SU-DHL-6 (cell line): ENCODE measurements at regions not wholly inside any gene's neighbourhood (a gene's known extent, or its start where the extent isn't known, plus 50 kb on each side); places are given as distances from the start of the nearest gene placed in this dataset.

Source experiments
- H2AFZ ChIP-seq: fragments of 200-600 bp; sonication (generic); 2 replicates; pipeline ENCODE4 v1.6.1; 2014; ENCODE audit warnings: low read depth, mild to moderate bottlenecking, moderate library complexity, mixed read lengths, antibody characterized with exemption, low read length; ENCODE audit not compliant: severe bottlenecking
- H3F3A ChIP-seq: fragments of 200-600 bp; shearing (Covaris generic); 2 replicates; pipeline ENCODE4 v1.6.0; 2016; ENCODE audit warnings: antibody characterized with exemption, mild to moderate bottlenecking; ENCODE audit not compliant: insufficient read depth
- H3K27ac ChIP-seq: fragments of 200-600 bp; sonication (generic); 2 replicates; pipeline ENCODE4 v1.5.1; 2016; ENCODE audit warnings: low read depth, mild to moderate bottlenecking, low read length, moderate library complexity, mixed read lengths
- H3K27me3 ChIP-seq: fragments of 200-600 bp; sonication (generic), shearing (Covaris generic); 2 replicates; pipeline ENCODE4 v1.6.0; 2014; ENCODE audit warnings: mild to moderate bottlenecking, low read length
- H3K36me3 ChIP-seq: fragments of 200-600 bp; sonication (generic); 2 replicates; pipeline ENCODE4 v1.6.1; 2014; ENCODE audit warnings: mild to moderate bottlenecking, low read length, mixed read lengths
- H3K4me2 ChIP-seq: fragments of 300-600, 200-600 bp; shearing (Covaris generic), sonication (generic); 2 replicates; pipeline ENCODE4 v1.6.0; 2014; ENCODE audit warnings: low read length, low read depth, mild to moderate bottlenecking; ENCODE audit not compliant: poor library complexity, severe bottlenecking
- H3K4me3 ChIP-seq: fragments of 200-600 bp; sonication (generic); 2 replicates; pipeline ENCODE4 v1.5.1; 2014; ENCODE audit warnings: antibody characterized with exemption, low read length, mild to moderate bottlenecking, mixed read lengths; ENCODE audit not compliant: insufficient read depth, poor library complexity, severe bottlenecking
- H3K79me2 ChIP-seq: fragments of 200-600 bp; sonication (generic); 2 replicates; pipeline ENCODE4 v1.6.1; 2014; ENCODE audit warnings: mild to moderate bottlenecking, low read length, moderate library complexity; ENCODE audit not compliant: insufficient read depth
- H3K9ac ChIP-seq: fragments of 200-600 bp; sonication (generic); 2 replicates; pipeline ENCODE4 v1.7.0; 2014; ENCODE audit warnings: mild to moderate bottlenecking, low read length
- H3K9me2 ChIP-seq: fragments of 200-600 bp; sonication (generic); replicated peaks from 2 replicates; pipeline ENCODE4 v1.6.1; 2014; ENCODE audit warnings: low read length; ENCODE audit not compliant: insufficient read depth
- H3K9me3 ChIP-seq: fragments of 200-600 bp; sonication (generic); 2 replicates; pipeline ENCODE4 v1.6.1; 2014; ENCODE audit warnings: low read length, mixed read lengths; ENCODE audit not compliant: insufficient read depth
- H4K20me1 ChIP-seq: fragments of 200-600 bp; sonication (generic); 2 replicates; pipeline ENCODE4 v1.6.1; 2014; ENCODE audit warnings: low read depth, mild to moderate bottlenecking, antibody characterized with exemption, low read length, moderate library complexity, mixed read lengths
- EZH2phosphoT487 ChIP-seq: fragments of 200-600 bp; sonication (generic), shearing (Covaris generic); conservative IDR thresholded peaks from 2 replicates; pipeline ENCODE4 v1.6.1; 2018; ENCODE audit warnings: mild to moderate bottlenecking, antibody characterized with exemption, low read length, moderate library complexity, mixed read lengths
- TF ChIP-seq, protein P1 (sequence below): fragments of 200-600 bp; sonication (generic); IDR thresholded peaks from one replicate; pipeline ENCODE4 v1.5.1; 2017; ENCODE audit warnings: antibody characterized with exemption, mild to moderate bottlenecking, low read length, moderate library complexity; ENCODE audit not compliant: insufficient read depth, poor library complexity, severe bottlenecking

DNA sequence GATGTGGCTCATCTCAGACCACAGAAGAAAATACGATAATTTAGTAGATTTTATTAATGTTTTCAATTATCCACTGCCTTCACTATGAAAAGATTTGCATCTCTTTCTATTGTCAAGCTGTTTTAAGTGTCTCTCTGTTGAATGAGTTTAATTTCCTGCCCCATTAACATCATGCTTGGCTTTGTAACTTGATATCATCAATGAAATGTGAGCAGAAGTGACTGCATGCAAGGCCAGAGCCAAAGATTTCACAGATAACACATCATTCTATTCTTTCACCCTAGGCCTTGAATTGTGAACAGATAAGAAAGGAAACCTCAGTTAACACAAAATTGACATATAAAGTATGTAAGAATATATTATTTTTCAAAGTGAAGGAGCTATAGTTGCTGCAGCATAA, 986.4 kb upstream of the CDH18 start:
- Histone ChIP-seq H3K79me2 (no peaks in the 10 kb centered on the region), H3K27ac (no peak overlapping the region), H4K20me1 (no peaks in the 10 kb centered on the region), H3K4me2 (peak overlapping the region; percentile 80), H3K9ac (no peak overlapping the region), H3K4me3 (no peak overlapping the region), H3K36me3 (no peaks in the 10 kb centered on the region), H2AFZ (peak overlapping the region; percentile 14), H3F3A (no peaks in the 10 kb centered on the region), H3K9me2 (no peaks in the 10 kb centered on the region), H3K27me3 (no peaks in the 10 kb centered on the region), H3K9me3 (no peaks in the 10 kb centered on the region)
- TF ChIP-seq EZH2phosphoT487, result no peak
- TF ChIP-seq, protein P1, sequence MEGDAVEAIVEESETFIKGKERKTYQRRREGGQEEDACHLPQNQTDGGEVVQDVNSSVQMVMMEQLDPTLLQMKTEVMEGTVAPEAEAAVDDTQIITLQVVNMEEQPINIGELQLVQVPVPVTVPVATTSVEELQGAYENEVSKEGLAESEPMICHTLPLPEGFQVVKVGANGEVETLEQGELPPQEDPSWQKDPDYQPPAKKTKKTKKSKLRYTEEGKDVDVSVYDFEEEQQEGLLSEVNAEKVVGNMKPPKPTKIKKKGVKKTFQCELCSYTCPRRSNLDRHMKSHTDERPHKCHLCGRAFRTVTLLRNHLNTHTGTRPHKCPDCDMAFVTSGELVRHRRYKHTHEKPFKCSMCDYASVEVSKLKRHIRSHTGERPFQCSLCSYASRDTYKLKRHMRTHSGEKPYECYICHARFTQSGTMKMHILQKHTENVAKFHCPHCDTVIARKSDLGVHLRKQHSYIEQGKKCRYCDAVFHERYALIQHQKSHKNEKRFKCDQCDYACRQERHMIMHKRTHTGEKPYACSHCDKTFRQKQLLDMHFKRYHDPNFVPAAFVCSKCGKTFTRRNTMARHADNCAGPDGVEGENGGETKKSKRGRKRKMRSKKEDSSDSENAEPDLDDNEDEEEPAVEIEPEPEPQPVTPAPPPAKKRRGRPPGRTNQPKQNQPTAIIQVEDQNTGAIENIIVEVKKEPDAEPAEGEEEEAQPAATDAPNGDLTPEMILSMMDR, result no peak

DNA sequence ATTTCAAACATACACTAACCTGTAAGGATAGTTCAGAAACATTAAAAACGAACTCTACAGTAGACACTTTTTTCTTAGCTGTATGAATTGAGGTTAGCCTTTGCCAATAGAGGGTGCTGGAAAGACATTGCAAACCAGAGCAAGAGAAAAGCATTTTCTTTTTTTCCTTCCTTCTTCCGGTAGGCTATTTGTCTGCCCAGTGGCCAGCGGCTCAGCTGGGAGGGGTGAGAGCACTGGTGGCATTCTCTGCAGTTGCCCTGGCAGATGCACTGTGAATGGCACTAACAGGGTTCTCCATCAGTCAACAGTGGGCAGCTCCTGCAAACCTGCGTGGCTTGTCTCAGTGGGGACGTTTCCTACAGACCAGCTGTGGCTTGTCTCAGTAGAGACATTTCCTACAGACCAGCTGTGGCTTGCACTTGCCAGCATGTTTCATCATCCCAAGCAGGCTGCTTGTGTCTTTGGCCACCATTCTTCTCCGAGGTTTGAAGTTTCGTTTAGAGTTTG, 984.5 kb upstream of the CDH18 start:
- no peaks in the 10 kb centered on the region for H3K36me3 ChIP-seq
- no peaks in the 10 kb centered on the region for H4K20me1 ChIP-seq
- H2AFZ ChIP-seq, result peak overlapping the region; percentile 92
- no peaks in the 10 kb centered on the region for H3F3A ChIP-seq
- no peaks in the 10 kb centered on the region for H3K9me3 ChIP-seq
- no peaks in the 10 kb centered on the region for H3K79me2 ChIP-seq
- peak overlapping the region; percentile 80 for H3K4me2 ChIP-seq
- peak overlapping the region; percentile 57 for H3K4me3 ChIP-seq
- no peaks in the 10 kb centered on the region for H3K27me3 ChIP-seq
- H3K9me2 ChIP-seq, result no peaks in the 10 kb centered on the region
- TF ChIP-seq, protein P1, result peak; percentile 53
- no peak for TF ChIP-seq EZH2phosphoT487
- H3K9ac ChIP-seq, result peak overlapping the region; percentile 54
- H3K27ac ChIP-seq, result peak overlapping the region; percentile 14

DNA sequence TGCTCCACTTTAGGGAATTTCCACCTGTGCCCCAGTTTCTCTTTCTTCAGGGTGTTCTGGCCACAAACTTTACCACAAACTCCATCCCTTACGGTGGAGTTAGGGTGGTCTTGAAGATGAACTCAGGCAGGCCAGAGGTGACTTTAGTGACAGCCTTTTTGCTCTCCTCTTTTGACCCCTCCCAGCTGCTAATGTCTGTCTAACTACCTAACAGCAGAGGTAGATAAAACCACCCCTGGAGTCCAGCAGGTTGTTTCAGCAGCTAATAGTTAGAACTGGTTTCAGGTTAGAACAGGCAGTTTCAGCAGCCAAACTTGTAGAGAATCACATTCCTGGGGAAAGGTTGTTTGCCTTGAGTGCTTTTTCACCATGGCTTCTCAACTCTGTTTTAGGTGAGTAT, 971.3 kb upstream of the CDH18 start:
- H3F3A ChIP-seq, result no peaks in the 10 kb centered on the region
- no peaks in the 10 kb centered on the region for H4K20me1 ChIP-seq
- peak overlapping the region; percentile 39 for H2AFZ ChIP-seq
- no peaks in the 10 kb centered on the region for H3K36me3 ChIP-seq
- H3K27me3 ChIP-seq, result no peaks in the 10 kb centered on the region
- H3K27ac ChIP-seq, result no peak overlapping the region
- no peaks in the 10 kb centered on the region for H3K9me2 ChIP-seq
- H3K79me2 ChIP-seq, result no peaks in the 10 kb centered on the region
- H3K4me2 ChIP-seq, result no peak overlapping the region
- no peak overlapping the region for H3K9ac ChIP-seq
- TF ChIP-seq, protein P1, result no peak
- no peaks in the 10 kb centered on the region for H3K9me3 ChIP-seq
- no peak overlapping the region for H3K4me3 ChIP-seq
